BLaER1 (cell line): ENCODE measurements at regions not wholly inside any gene's neighbourhood (a gene's known extent, or its start where the extent isn't known, plus 50 kb on each side); places are given as distances from the start of the nearest gene placed in this dataset.
"Not testable (repeated sequence)": the region's sequence is repeated elsewhere in the genome, so short reads cannot be mapped to it uniquely, and the experiment has no call there.

Experiments used
- H3K27ac ChIP-seq: shearing (Covaris generic); formaldehyde crosslinking; 2 replicates; pipeline ENCODE4 v1.8.1; 2022
- H3K27me3 ChIP-seq: shearing (Covaris generic); formaldehyde crosslinking; 2 replicates; pipeline ENCODE4 v1.8.1; 2022
- H3K36me3 ChIP-seq: shearing (Covaris generic); formaldehyde crosslinking; 2 replicates; pipeline ENCODE4 v1.8.1; 2022
- H3K4me1 ChIP-seq: shearing (Covaris generic); formaldehyde crosslinking; 2 replicates; pipeline ENCODE4 v1.8.1; 2022
- H3K4me2 ChIP-seq: shearing (Covaris generic); formaldehyde crosslinking; 2 replicates; pipeline ENCODE4 v1.8.1; 2022
- H3K4me3 ChIP-seq: shearing (Covaris generic); formaldehyde crosslinking; 2 replicates; pipeline ENCODE4 v1.8.1; 2022
- H3K9ac ChIP-seq: shearing (Covaris generic); formaldehyde crosslinking; 2 replicates; pipeline ENCODE4 v1.8.1; 2022
- H3K9me3 ChIP-seq: shearing (Covaris generic); formaldehyde crosslinking; 2 replicates; pipeline ENCODE4 v1.8.1; 2022
- H4K20me1 ChIP-seq: shearing (Covaris generic); formaldehyde crosslinking; 2 replicates; pipeline ENCODE4 v1.8.1; 2022
- Cebpa-rat ChIP-seq: shearing (Covaris generic); IDR thresholded peaks from 2 replicates; pipeline ENCODE4 v1.8.1; 2022

DNA sequence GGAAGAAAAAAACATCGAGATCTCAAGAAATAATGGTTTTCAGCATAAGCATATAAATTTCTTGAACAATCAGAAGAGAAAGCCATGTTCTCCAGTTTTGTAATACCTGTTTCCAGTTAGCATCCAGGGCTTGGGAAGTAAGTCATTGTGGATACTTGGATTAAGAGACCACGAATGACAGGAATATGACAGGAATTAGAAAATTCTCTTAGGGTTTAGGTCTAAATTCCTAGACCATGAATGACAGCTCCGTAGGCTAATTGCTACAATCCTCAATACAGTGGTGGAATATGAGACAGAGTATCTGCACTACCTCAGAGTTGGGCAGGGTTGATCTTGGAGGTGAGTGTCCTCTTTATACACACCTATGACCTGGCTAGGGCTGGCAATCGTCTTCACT, 517.5 kb downstream of the NTRK3 start:
- Histone ChIP-seq H3K9ac (no peak overlapping the region), H3K27me3 (no peaks in the 10 kb centered on the region), H3K4me1 (no peaks in the 10 kb centered on the region), H3K9me3 (no peaks in the 10 kb centered on the region), H4K20me1 (no peaks in the 10 kb centered on the region), H3K4me2 (no peak overlapping the region), H3K36me3 (no peaks in the 10 kb centered on the region), H3K4me3 (no peak overlapping the region), H3K27ac (no peak overlapping the region)
- no peak for TF ChIP-seq Cebpa-rat

DNA sequence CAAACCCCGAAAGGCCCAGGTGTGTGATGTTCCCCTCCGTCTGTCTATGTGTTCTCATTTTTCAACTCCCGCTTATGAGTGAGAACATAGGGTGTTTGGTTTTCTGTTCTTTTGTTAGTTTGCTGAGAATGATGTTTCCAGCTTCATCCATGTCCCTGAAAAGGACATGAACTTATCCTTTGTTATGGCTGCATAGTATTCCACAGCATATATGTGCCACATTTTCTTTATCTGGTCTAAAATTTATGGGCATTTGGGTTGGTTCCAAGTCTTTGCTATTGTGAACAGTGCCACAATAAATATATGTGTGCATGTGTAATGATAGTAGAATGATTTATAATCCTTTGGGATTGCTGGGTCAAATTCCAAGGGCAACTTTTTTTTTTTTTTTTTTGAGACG, 519.1 kb downstream of the NTRK3 start:
- not testable (repeated sequence) for H3K36me3 ChIP-seq, H3K27me3 ChIP-seq, H3K4me1 ChIP-seq, H3K4me3 ChIP-seq, H3K9me3 ChIP-seq, H3K27ac ChIP-seq, H4K20me1 ChIP-seq, H3K4me2 ChIP-seq, H3K9ac ChIP-seq

DNA sequence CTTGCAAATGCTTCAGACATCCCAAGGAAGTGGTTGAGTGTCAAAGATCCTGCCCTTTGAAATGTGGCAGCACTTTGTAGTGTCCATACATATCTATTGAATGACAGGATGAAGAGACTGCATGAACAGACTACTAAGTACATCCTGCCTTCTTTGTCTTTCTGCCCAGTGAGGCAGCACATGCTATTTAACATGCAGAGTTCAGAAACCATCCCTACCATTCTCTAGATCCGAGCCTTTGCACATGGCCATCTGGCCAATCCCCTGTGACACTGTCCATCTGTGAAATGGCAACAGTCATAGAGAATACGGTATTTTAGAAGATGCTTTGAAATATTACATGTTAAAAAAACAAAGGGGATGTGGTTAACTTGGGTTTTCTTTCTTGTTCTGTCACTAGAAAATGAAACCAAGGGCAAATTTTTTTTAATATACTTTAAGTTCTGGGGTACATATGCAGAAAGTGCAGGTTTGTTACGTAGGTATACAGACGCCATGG, 519.6 kb downstream of the NTRK3 start:
- no peak overlapping the region for H3K4me3 ChIP-seq
- H3K27me3 ChIP-seq, result no peaks in the 10 kb centered on the region
- H3K4me2 ChIP-seq, result no peak overlapping the region
- no peak overlapping the region for H3K27ac ChIP-seq
- no peaks in the 10 kb centered on the region for H4K20me1 ChIP-seq
- H3K9ac ChIP-seq, result no peak overlapping the region
- no peaks in the 10 kb centered on the region for H3K4me1 ChIP-seq
- no peaks in the 10 kb centered on the region for H3K9me3 ChIP-seq
- TF ChIP-seq Cebpa-rat, result no peak
- no peaks in the 10 kb centered on the region for H3K36me3 ChIP-seq

DNA sequence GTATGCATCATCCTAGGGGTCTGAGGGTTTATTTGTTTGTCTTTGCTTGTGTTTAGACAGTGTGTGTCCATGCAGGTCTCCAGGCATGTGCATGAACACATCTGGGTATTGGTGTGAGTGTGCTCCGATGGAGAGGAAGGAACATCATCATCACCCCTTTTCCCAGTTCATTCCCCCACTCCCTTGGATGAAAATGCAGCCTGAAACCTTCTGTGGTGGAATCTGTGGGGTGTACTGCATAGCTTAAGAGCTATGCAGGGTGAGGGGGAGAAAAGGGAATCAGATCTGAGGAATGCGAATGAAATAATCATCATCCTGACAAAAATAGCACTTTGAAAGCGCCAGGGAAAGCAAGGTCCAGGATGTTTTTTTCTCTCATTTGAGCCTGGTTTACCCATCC, 520.1 kb downstream of the NTRK3 start:
- Histone ChIP-seq H3K36me3 (no peaks in the 10 kb centered on the region), H3K4me1 (no peaks in the 10 kb centered on the region), H3K27ac (no peak overlapping the region), H3K9ac (no peak overlapping the region), H3K4me3 (no peak overlapping the region), H4K20me1 (no peaks in the 10 kb centered on the region), H3K9me3 (no peaks in the 10 kb centered on the region), H3K27me3 (no peaks in the 10 kb centered on the region), H3K4me2 (no peak overlapping the region)
- TF ChIP-seq Cebpa-rat, result no peak

DNA sequence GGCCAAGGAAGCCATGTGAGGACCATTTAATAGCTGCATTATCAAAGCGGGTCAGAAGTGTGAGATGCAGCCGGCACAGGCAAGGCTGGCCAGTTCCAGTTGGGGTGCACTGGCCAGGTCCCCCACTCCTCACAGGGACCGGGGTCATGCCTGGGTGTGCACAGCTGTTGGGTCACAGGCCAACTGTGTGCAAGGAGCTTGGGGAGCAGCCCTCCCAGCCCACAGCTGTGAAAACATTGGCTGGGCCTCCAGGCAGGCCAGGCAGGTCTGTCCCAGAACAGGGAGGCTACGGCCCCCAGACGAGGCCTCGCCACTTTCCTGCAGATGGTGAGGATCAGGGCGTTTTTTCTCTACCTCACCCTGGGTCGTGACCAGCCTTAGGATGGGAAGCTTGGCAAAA, 521.0 kb downstream of the NTRK3 start:
- no peak overlapping the region for H3K9ac ChIP-seq
- no peak overlapping the region for H3K4me2 ChIP-seq
- no peaks in the 10 kb centered on the region for H3K9me3 ChIP-seq
- no peaks in the 10 kb centered on the region for H4K20me1 ChIP-seq
- no peaks in the 10 kb centered on the region for H3K27me3 ChIP-seq
- H3K27ac ChIP-seq, result no peak overlapping the region
- H3K36me3 ChIP-seq, result no peaks in the 10 kb centered on the region
- TF ChIP-seq Cebpa-rat, result no peak
- no peak overlapping the region for H3K4me3 ChIP-seq
- H3K4me1 ChIP-seq, result no peaks in the 10 kb centered on the region

DNA sequence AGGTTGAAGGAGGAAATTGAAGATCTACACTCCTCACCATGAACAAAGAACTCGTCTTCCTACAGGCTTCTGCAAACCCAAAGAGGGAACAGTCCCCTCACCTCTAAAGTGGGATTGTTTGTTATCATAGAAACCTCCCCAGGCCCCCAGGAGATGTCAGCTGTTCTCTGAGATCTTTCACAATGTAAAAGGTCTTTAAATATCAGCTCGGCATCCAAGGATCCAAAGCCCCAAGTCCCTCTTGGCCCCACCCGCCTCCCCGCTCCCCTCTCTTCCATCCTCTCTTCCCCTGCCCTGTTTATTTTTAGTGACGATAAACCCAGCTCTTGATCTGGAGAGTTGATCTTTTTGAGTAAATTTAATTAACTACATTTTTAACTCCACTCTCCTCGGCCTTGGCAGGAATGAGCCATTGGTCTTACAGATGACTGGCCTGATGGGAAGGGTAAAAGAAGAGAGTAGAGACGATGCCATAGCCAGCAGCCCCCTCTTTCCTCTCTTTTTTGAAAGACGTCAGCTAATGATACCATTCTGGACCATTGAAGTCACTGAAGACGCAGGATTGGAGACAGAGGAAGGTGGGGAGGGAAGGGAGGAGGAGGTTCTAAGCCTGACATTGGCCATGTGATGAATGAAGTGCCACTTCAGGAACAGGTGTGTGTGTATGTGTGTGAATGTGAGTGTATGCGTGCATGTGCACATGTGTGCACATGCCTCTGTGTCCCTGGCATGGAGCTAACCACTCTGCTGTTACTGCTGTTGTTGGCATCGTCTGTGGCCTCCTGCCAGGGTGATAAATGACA, 521.8 kb downstream of the NTRK3 start:
- no peak for TF ChIP-seq Cebpa-rat

DNA sequence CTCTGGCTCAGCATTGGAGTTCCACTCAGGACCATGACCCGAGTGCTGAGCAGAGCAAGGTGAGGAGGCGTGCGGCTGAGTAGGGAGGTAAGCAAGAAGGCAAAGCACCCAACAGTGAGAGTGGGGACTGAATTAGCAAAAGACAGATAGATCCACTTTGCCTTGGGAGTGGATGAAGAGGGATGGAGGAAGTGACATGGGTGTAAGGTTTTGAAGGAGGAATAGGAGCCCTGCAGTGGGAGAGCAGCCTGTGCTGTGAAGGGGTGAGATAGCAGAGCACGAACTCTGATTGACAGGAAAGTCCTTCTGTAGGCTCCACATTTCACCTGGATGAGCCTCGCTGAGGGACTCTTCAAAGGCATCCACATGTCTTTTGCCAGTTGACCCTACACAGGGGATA, 522.6 kb downstream of the NTRK3 start:
- no peaks in the 10 kb centered on the region for H3K4me1 ChIP-seq
- no peaks in the 10 kb centered on the region for H3K27me3 ChIP-seq
- no peak overlapping the region for H3K27ac ChIP-seq
- no peaks in the 10 kb centered on the region for H3K9me3 ChIP-seq
- H4K20me1 ChIP-seq, result no peaks in the 10 kb centered on the region
- H3K4me3 ChIP-seq, result no peak overlapping the region
- no peaks in the 10 kb centered on the region for H3K36me3 ChIP-seq
- no peak overlapping the region for H3K9ac ChIP-seq
- no peak overlapping the region for H3K4me2 ChIP-seq
- no peak for TF ChIP-seq Cebpa-rat

More for the DNA sequence above, 521.8 kb downstream of the NTRK3 start:
- H3K4me1 ChIP-seq, result no peaks in the 10 kb centered on the region
- no peaks in the 10 kb centered on the region for H4K20me1 ChIP-seq
- H3K27ac ChIP-seq, result no peak overlapping the region
- H3K4me2 ChIP-seq, result no peak overlapping the region
- H3K27me3 ChIP-seq, result no peaks in the 10 kb centered on the region
- H3K36me3 ChIP-seq, result no peaks in the 10 kb centered on the region
- H3K9ac ChIP-seq, result no peak overlapping the region
- H3K9me3 ChIP-seq, result no peaks in the 10 kb centered on the region
- H3K4me3 ChIP-seq, result no peak overlapping the region

DNA sequence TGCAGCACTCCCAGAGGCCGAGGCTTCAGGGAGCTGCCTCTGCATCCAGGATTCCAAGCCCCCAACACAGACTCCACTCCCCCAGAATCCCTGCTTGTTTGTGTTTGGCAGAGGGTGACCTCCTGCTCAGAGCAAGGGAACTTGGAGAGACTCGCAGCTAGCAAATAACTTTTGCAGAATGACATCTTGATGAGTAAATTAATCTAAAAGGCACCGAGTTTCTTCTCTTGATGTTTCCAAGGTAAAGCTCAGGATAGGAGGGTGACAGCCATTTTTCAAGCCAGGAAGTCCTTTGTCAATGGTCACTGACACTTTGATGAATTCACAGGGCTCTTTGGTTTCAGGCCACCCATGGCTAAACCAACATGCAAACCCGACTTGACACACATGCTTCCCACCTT, 523.0 kb downstream of the NTRK3 start:
- no peak overlapping the region for H3K4me3 ChIP-seq
- H3K4me2 ChIP-seq, result no peak overlapping the region
- H3K9me3 ChIP-seq, result no peaks in the 10 kb centered on the region
- H3K4me1 ChIP-seq, result no peaks in the 10 kb centered on the region
- H3K9ac ChIP-seq, result no peak overlapping the region
- H3K36me3 ChIP-seq, result no peaks in the 10 kb centered on the region
- no peak for TF ChIP-seq Cebpa-rat
- H3K27ac ChIP-seq, result no peak overlapping the region
- no peaks in the 10 kb centered on the region for H3K27me3 ChIP-seq
- H4K20me1 ChIP-seq, result no peaks in the 10 kb centered on the region

DNA sequence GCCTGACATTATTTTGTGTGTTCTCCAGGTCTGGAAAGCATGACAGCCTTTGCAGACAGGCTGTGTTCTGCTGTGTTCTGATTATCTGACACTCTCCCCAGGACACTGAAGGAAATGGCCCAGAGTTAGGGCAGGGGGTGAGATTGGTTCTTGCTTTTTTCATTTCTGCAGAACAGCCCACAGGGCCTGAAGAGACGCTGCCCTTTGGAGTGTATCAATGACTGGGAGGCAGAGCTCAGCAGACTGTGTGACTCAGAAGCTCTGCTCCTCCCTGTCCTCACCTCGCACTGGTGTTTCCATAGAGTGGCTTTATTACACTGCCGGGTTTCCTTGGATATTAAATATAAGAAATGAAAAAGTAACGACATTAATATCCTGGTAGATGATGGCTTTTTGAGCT, 523.6 kb downstream of the NTRK3 start:
- no peaks in the 10 kb centered on the region for H3K36me3 ChIP-seq
- no peak overlapping the region for H3K27ac ChIP-seq
- H3K9ac ChIP-seq, result no peak overlapping the region
- H3K9me3 ChIP-seq, result no peaks in the 10 kb centered on the region
- no peak overlapping the region for H3K4me2 ChIP-seq
- no peak overlapping the region for H3K4me3 ChIP-seq
- H3K4me1 ChIP-seq, result no peaks in the 10 kb centered on the region
- TF ChIP-seq Cebpa-rat, result no peak
- H4K20me1 ChIP-seq, result no peaks in the 10 kb centered on the region
- H3K27me3 ChIP-seq, result no peaks in the 10 kb centered on the region

DNA sequence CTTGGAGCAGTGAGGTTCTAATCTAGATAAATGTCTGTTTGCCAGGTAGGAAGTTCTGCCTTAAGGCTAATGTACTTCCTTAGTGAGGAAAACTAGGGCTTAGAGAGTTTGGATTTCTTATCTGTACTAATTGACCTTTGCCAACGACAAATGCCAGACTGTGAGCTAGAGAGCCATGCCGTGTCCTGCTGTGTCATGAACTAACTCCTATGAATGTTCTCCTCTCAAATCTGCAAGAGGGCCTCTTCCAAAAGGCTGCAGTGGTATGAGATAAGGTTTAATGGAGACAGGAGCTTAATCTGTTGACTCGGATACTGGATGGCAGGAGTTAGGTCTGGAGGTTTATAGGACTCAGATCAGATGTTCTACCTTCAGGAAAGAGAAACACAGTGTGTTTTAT, 524.9 kb downstream of the NTRK3 start:
- TF ChIP-seq Cebpa-rat, result no peak
- Histone ChIP-seq H3K27ac (no peak overlapping the region), H4K20me1 (no peaks in the 10 kb centered on the region), H3K4me3 (no peak overlapping the region), H3K9me3 (no peaks in the 10 kb centered on the region), H3K4me2 (no peak overlapping the region), H3K27me3 (no peaks in the 10 kb centered on the region), H3K36me3 (no peaks in the 10 kb centered on the region), H3K4me1 (no peaks in the 10 kb centered on the region), H3K9ac (no peak overlapping the region)

DNA sequence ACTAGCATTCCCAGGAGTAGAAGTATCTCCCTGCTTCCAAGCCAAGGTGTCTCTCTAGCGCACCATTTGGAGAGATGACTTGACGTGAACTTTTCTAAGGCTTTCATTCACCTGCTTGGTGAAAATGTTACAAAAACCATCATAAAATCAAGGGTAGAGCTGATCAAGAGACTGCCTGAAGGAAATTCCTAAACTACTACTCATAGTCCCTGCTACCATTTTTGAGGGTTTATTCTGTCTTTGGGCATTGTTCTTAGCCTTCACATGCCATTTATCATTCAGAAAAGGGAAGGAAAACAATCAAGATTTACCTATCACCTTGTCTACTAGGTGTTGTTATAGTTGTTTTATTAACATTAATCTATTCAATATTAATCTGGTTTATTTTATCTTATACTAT, 525.8 kb downstream of the NTRK3 start:
- Histone ChIP-seq H3K4me3 (no peak overlapping the region), H3K27me3 (no peaks in the 10 kb centered on the region), H3K4me1 (no peaks in the 10 kb centered on the region), H3K27ac (no peak overlapping the region), H3K9ac (no peak overlapping the region), H3K9me3 (no peaks in the 10 kb centered on the region), H4K20me1 (no peaks in the 10 kb centered on the region), H3K4me2 (no peak overlapping the region), H3K36me3 (no peaks in the 10 kb centered on the region)
- TF ChIP-seq Cebpa-rat, result no peak
